ENCODE measurements at regions not wholly inside any gene's neighbourhood (a gene's known extent, or its start where the extent isn't known, plus 50 kb on each side); places are given as distances from the start of the nearest gene placed in this dataset.

DNA sequence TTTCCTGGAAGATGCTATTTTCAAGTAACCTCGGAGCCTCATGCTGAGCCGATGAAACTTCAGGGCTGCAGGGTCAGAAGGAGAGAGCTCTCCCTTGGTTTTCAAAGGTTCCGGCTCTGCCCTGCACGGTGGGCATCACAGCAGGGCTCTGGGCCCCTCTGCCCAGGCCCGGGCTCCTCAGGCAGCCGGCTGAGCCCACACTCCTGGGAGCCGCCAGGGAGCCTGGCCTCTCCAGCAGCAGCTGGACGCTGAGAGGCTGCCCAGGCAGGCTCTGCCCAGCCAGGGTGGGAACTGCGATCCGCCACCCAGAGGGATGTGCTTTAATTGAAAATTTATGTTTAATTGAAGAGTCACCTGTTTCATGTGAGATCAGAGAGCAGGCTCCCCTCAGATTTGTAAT is 97.5 kb upstream of the MGMT start:
- DNase-seq (ENCODE audit: low read depth), result no peak

DNA sequence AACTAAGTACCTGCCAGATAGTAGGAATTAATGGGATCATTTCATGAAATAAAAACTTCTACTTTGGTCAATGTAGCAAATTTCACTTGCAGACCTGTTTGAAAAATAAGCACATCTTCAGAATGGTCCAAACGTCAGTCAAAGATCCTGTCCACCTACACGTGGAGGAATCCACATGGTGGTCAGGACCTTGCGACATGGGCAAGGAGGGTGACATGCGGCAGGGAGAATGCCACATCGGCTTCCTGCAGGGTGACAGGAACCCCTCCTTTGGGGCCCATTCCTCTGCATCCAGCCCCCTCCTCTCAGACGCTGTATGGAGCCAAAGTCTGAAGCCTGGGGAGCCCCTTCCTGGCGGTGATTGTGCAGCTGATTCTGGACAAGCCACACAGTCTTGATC is 95.5 kb upstream of the MGMT start:
- DNase-seq (ENCODE audit: low read depth), result no peak

DNA sequence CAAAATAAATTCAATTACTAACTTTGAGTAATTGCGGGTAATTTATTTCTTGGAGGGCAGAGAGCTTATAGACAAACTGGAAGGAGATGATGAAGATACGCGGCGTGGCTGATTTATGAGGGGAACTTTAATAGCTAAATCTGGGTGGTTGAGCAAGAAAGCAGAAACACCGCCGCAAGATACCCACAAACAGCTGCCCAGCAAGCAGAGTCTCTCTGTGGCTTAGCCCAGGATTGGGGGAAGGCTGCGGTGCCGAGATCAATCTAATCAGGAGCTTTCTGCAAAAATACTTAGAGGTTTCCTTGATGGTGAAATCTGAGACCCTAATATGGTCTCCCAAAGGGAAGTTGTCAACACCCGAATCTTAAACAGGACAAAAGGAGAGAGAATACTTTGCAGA is 94.9 kb upstream of the MGMT start:
- no peak for DNase-seq (ENCODE audit: low read depth)

DNA sequence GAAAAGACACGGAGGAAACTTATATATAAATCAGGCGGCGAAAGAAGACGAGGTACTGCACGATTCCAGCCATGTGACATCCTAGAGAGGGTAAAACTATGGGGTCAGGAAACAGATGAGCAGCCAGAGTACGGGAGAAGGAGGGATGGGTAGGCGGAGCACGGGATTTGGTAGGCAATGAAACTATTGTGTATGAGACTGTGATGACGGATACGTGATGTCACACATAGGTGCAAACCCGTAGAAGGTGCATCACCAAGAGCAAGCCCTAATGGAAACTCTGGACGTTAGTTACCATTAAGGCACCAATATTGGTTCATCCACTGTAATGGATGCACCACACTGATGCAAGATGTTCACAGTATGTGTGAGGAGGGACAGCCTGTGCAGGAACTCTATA is 93.8 kb upstream of the MGMT start:
- DNase-seq (ENCODE audit: low read depth), result no peak

DNA sequence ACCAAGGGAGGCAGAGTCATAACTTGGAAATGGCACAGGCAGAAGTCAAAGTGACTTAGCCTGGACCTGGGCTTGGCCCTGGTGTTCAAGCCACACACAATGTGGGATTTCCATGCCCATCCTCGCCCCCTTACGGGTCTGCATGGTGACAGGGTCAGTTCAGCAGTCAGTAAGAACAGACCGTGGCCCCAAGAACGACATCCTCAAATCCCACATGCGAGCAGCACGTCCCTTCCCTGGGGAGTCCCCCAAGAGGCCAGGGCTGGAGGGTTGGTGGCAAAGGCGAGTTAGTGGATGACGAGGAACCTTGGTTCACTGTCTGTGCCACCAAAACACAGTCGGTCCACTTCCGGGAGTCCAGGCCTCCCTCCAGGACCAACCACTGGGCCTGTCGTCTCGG is 93.3 kb upstream of the MGMT start:
- no peak for DNase-seq (ENCODE audit: low read depth)

DNA sequence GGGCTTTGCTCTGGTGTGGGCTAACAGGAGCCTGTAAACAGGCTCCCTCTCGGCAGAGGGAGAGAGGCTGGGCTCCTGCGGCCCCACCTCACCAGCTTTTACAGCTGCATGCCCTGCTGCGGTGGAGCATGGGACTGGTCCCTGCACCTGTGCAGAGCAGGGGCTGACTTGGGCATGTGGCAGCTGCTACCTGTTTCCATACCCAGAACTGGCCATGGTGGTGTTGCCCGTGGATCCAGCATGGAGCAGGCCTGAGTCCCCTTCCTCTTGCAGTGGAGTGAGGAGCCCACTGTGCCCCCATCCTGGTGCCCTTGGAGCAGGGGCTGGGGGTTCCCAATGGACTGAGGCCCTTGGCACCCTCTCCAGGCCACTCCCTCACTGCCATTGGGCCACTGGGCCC is 91.9 kb upstream of the MGMT start:
- DNase-seq (ENCODE audit: low read depth), result no peak

DNA sequence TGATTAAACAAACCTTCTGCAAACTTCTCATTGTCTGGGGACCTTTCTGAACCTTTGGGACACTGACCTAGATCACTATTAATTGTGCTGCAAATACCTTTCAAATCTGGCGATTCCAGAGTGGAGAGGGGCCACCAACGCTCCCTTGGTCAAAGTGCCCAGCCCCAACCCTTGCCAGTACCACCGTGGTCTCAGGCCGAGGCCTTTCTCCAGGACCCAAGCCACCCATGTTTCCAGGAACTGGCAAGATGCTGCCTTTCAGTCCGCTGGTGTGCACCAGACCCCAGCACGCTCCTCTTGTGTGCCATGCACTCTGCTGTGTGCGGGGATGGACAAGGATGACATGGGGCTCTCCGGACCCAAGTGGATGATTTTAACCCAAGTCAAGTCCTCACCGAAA is 91.1 kb upstream of the MGMT start:
- DNase-seq (ENCODE audit: low read depth), result no peak

DNA sequence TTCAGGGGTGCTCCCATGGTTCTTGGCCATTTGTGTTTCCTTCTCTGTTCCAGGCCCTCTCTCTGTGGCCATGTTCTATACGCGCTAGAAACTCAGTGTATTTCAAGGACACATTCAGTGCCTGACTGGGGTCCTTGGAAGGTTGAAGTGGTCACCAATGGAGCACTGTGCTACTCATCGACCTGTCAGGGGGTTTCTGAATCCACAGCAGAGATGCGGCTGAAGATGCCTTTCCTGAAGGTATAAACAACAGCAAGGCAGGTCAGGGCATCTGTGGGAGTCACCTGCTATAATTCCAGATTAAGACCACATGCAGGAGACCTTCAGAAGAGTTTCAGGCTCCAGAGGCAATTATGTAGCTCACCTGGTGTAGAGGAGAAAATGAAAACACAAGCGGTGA is 86.8 kb upstream of the MGMT start:
- DNase-seq (ENCODE audit: low read depth), result no peak

DNA sequence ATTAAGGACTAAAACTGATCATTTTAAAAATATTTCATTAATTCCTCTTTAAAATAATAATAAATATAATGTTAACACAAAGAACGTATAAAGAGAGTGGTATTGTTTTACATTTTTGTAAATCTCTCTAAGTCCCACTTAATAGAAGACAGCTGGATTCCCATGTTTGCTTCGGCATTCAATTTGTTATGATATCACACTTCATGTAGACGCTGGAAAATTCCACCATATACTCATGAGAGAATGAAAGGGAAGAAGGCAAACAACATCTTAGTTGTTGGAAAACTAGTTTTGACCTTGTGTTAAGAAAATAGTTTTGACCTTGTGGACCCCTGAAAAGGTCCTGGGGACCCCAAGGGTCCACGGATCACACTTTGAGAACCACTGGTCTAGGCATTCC is 85.3 kb upstream of the MGMT start:
- DNase-seq (ENCODE audit: low read depth), result no peak

DNA sequence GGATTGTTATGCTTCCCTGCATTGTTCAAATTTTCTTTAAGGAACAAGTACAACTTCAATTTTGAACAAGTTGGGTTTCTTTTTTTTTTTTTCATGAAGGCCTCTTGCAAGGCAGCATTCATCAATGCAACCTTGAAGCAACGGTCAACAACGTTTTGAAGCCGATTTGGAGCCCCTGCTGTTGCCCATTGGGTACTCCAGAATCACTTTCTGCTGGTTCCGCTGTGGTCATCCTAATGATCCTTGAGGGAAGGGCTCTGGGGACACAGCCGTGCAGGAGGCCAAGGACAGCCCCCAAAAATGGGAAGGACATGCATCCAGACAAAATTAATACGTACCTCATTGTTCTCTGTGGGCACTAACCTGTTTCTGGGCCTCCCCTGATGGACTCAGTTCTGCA is 84.6 kb upstream of the MGMT start:
- no peak for DNase-seq (ENCODE audit: low read depth)

DNA sequence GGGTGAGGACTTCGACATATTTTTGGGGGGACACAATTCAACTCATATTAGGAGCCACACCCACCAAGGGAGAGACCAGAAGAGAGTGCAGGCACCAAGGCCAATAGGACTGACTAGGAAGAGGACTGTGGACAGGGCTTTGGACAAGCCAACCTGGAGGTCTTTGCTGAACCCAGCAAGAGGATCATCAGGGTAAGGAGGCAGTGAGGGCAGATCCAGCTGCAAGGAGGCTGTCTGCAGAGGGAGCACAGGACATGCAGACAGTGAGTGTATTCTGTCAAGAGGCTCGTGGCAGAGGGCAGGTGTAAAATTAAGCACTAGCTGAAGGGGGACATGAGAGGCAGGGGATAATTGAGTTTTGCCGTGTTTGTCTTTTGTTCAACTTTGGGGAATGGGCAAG is 83.4 kb upstream of the MGMT start:
- DNase-seq (ENCODE audit: low read depth), result no peak

DNA sequence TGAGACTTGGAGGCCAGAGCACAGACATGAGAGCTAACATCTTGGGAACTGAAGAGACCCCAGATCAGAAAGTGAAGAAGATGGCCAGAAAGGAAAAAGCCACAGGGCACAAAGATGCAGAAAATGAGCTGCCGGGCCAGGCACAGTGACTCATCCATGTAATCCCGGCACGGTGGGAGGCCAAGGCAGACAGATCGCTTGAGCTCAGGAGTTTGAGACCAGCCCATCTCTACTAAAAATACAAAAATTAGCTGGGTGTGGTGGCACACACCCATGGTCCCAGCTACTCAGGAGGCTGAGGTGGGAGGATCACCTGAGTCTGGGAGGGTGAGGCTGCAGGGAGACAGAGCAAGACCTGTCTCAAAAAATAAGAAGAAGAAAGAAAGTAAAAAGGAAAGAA is 81.4 kb upstream of the MGMT start:
- no peak for DNase-seq (ENCODE audit: low read depth)

DNA sequence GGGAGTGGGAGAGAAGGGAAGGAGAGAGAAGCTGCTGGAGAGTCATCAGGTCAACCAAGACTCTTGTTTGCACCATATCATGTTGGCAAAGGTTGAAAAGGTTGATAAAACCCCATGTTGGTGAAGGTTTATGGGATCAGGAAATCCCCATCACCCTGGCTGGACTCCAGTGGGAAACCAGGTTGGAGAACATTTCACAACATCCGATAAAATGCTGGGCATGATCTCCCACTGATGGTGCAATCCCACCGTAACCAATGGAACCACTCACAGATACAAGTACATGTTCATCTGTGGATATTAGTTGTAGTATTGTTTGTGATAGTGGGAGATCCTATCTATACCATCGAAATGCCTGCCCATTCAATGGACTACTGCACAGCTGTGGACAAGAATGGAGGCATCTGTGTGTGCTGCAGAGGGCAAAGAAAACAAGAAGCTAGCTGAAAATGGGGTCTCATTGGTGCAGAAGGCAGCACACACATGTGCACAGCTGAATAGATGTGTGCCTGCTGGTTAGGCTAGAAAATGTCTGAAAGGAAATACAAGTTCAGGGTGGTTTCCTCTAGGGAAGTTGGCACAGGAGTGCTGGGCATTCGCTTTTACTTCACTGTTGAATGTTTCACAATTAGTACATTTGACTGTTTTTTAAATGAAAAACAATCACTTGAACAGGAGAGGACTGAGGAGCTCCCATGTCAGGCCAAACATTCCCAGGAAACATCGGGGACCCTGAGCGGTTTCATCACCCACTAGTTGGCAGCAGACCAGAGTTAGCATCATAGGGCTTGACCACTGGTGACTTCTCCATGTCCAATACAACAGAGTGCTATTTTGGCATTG is 80.4 kb upstream of the MGMT start:
- no peak for DNase-seq (ENCODE audit: low read depth)

DNA sequence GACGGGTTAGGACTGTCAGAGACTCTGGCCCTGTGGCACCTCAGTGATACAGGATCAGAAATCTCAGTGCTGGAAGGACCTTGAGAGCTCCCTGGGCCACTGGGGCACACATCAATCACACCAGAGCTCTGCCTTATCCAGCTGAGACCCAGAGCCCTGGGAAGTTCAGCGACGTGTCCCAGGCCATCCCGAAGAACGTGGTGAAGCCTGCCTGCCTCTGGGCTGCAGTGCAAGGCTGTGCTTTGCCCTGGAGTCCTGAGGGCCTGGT is 79.8 kb upstream of the MGMT start:
- no peak for DNase-seq (ENCODE audit: low read depth)

DNA sequence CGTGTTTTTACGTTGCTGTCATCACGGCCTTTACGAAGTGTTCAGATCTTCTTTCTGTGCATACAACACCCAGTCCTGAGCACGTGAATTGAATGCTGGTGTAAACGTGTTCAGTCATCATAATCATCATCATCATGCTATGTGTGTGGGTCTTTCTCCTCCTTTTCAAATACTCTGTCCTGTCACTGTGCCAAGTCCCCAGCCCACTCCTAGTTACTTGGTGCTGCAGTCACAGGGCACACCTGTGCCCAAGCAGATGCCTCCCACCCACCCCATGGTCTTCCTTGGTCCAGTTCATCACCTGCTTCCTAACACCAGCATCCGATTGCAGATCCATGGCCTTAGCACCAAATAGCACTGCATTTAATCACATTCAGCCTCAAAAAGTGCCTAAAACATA is 78.6 kb upstream of the MGMT start:
- DNase-seq (ENCODE audit: low read depth), result no peak

DNA sequence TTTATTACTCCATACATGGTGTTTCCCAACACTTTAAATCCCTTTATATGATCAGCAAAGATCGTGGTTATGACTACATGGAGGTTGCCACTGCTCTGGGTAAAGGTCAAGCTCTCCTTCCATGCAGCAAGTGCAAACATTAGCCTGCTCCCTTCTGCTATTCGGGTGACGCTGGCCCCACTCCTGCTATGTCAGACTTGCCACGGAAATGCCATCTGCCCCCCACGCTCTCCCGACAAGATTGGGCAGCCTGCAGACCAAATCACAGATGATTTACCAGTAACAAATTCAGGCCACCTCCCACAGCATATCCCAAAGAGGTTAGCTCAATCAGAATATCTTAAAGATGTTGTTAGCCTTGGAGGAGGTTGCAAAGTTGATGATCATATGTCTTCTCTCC is 77.8 kb upstream of the MGMT start:
- no peak for DNase-seq (ENCODE audit: low read depth)

DNA sequence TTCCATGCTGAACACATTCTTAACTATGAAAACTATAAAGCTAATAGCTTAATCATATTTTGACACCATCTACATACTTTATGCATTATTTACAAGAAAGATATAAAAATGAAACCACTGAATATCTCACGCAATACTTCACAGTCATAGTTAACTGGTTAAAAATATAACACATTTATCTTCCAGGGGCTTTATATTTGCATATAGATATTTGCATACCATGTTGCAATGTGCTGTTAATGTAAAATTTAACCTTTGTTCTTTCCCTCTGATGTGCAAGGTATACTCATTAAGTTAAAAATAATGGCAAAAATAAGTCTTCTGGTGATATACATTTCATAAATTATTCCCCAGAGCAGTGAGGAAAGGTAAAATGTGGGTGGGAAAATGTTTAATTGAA is 76.9 kb upstream of the MGMT start:
- DNase-seq (ENCODE audit: low read depth), result no peak

DNA sequence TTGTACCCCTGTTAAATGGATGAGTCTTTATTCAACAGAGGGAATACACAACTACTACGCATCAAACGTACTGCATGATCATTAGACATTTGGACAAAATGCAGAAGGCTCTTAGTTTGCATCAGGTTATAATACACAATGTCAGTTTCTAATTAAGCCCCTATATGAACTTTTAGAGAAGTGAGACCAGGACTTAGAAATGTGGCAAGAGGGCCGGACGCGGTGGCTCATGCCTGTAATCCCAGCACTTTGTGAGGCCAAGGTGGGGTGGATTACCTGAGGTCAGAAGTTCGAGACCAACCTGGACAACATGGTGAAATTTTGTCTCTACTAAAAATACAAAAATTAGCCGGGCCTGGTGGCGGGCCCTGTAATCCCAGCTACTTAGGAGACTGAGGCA is 76.3 kb upstream of the MGMT start:
- DNase-seq (ENCODE audit: low read depth), result no peak

DNA sequence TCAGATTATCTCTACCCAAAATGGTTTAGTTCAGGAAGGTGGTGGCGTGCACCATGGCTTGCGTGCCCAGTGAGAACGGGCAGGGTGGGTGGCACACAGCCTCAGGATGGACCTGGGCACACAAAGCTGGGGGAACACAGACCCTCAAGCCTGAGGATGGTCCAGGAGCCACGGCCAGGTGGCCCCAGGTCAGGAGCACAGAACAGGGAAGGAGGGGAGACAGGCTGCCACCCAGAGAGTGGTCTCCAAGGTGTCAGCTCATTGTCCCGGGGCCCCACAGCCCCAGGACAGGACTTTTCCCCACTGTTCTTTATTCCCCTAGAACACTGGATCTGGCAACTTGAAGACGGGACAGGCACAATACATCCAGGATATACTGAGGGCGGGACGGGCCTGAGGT is 75.6 kb upstream of the MGMT start:
- DNase-seq (ENCODE audit: low read depth), result no peak

DNA sequence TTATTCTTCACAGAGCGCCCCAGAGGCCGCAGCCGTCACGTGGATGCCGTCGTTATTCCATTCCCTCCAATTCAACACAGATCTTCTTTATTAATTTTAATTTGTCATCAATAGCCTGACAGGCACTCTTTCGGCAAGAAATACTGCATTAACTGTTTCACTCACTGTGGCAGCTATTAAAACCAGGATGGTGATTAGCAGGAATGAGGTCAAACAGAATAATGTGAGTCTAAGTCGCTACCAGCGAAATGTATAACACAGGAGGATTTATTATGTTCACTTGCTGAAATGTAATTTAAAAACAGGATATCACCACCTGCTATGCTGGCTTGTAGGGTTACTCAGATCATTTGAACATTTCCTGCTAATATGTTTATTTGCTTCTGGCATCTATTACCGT is 74.2 kb upstream of the MGMT start:
- no peak for DNase-seq (ENCODE audit: low read depth)

DNA sequence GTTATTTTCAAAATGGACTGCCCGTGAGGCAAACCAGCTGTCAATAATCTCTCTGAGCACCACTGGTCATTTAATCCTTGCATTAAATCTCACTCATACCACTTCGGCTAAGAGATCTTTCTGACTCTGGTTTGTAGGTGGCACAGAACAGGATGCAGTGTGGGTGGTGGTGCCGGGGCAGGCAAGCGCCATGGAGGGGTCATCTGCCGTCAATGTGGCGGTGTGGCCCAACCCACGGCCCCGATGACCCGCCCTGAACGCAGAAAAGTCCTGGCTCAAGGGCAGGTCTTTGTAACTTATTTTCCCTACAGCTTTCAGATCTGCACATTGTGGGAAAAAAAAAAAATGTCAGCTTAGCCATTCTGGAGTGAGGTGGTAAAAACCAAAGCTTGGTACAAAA is 73.2 kb upstream of the MGMT start:
- no peak for DNase-seq (ENCODE audit: low read depth)

DNA sequence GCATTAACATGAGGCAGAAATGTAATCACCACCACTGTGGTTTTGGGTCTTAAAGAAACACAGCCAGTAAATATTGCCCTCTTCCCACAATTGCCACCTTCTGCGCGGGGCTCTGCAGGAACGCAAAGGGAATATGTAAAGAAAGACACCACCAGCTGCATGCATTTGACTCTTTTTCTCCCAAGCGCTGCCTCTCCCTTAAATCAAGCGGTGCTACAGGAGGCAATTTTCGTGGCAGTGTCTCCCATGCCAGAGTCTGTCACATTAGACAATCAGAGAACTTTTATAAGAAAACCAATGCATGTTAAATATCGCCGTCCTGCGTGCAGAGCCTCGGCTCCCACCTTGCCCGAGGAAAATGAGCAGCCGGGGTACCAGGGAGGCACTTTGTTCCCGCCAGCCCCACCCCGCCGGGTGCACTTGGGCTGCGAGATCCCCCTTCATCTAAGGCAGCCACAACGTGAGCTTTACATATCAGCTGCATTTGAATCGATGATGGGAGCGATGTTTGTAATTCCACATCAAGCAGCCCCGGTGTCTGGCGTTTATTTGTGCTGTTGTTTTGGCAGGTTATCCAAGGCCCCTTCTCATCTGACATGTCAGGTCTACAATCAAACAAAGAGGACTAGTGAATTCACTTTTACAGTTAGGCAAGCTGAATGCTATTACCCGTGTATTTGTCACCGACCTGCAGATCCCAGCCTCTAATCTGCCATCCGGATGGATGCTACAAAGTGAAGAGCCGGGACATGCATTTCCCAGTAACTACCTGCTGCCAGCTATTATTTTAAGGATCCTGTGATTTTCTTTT is 72.3 kb upstream of the MGMT start:
- DNase-seq (ENCODE audit: low read depth), result no peak

DNA sequence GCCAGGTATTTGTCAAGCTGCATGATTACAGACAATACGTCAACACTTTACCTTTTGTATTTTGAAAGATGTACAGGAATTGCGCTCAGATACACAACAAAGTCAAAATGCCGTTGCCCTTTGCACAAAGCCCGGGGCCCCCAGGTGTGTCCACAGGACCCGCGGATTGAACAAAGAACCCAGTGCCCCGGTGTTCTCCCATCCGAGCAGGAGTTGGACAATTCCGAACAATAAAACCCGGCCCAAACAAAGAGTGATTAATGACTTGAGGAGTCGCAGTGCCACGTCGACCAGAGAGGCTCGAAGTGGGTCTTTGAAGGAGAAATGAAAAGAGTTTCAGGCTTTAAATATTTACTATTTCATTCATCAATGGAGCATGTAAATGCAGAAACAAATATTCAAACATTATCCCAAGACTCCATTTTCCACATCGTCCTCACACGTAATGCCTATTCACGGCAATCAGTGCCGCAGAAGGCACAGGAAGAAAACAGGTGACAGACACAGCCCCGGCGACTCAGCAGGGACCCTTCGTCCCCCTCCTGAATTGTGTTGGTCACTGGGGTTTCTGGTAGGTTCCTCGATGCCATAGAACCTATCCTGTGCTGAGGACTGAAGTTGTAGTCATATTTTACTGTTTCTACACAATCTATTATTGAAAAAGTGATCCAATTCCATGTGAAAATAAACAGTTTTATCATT is 70.9 kb upstream of the MGMT start:
- no peak for DNase-seq (ENCODE audit: low read depth)

All from stromal cell of bone marrow (primary cell).